ENCODE measurements at regions not wholly inside any gene's neighbourhood (a gene's known extent, or its start where the extent isn't known, plus 50 kb on each side); places are given as distances from the start of the nearest gene placed in this dataset.

GRCh38 chr6:74368746-74369145, 672.7 kb downstream of the CD109 start:
- Histone ChIP-seq H3K4me2 (no peak overlapping the region), H3K79me2 (ENCODE audit: low read depth) (no peaks in the 10 kb centered on the region), H3K27me3 (no peaks in the 10 kb centered on the region)

GRCh38 chr6:74366634-74367033, 670.6 kb downstream of the CD109 start:
- H3K4me1 Mint-ChIP-seq = no peaks in the 10 kb centered on the region
- Histone ChIP-seq H3K27ac (no peak overlapping the region), H2AFZ (replicated peaks) (no peak overlapping the region), H3K27me3 (no peaks in the 10 kb centered on the region), H3K4me2 (no peak overlapping the region), H3K9ac (no peak overlapping the region), H4K20me1 (ENCODE audit: low read depth) (no peaks in the 10 kb centered on the region), H3K4me3 (no peak overlapping the region), H3K9me3 (ENCODE audit: low read depth) (no peaks in the 10 kb centered on the region), H3K4me1 (no peaks in the 10 kb centered on the region), H3K36me3 (no peaks in the 10 kb centered on the region), H3K79me2 (ENCODE audit: low read depth) (no peaks in the 10 kb centered on the region), H3F3A (ENCODE audit: low read depth) (no peaks in the 10 kb centered on the region)
- H3K9me3 Mint-ChIP-seq = no peaks in the 10 kb centered on the region
- no peaks in the 10 kb centered on the region for H3K36me3 Mint-ChIP-seq
- H3K27ac Mint-ChIP-seq = no peak overlapping the region
- no peak overlapping the region for H3K4me3 Mint-ChIP-seq
- TF ChIP-seq EZH2 (IDR thresholded peaks at IDR 0.05) = no peak
- no peak for TF ChIP-seq CTCF (IDR thresholded peaks at IDR 0.05)
- no peak for TF ChIP-seq EZH2phosphoT487 (IDR thresholded peaks at IDR 0.05)
- DNase-seq (ENCODE audit: low spot score) = no peak
- H3K27me3 Mint-ChIP-seq (ENCODE audit: insufficient read depth, low read depth) = no peaks in the 10 kb centered on the region

More at GRCh38 chr6:74368746-74369145, 672.7 kb downstream of the CD109 start:
- Histone ChIP-seq H3K4me1 (no peaks in the 10 kb centered on the region), H3K4me3 (no peak overlapping the region), H3K27ac (no peak overlapping the region), H3K9me3 (ENCODE audit: low read depth) (no peaks in the 10 kb centered on the region), H3K36me3 (no peaks in the 10 kb centered on the region), H3F3A (ENCODE audit: low read depth) (no peaks in the 10 kb centered on the region), H3K9ac (no peak overlapping the region), H4K20me1 (ENCODE audit: low read depth) (no peaks in the 10 kb centered on the region), H2AFZ (replicated peaks) (no peak overlapping the region)
- H3K4me1 Mint-ChIP-seq = no peaks in the 10 kb centered on the region
- H3K27me3 Mint-ChIP-seq (ENCODE audit: insufficient read depth, low read depth) = no peaks in the 10 kb centered on the region
- H3K9me3 Mint-ChIP-seq = no peaks in the 10 kb centered on the region
- no peak overlapping the region for H3K4me3 Mint-ChIP-seq
- H3K36me3 Mint-ChIP-seq = no peaks in the 10 kb centered on the region
- no peak overlapping the region for H3K27ac Mint-ChIP-seq
- TF ChIP-seq CTCF (IDR thresholded peaks at IDR 0.05) (no peak), EZH2phosphoT487 (IDR thresholded peaks at IDR 0.05) (no peak), EZH2 (IDR thresholded peaks at IDR 0.05) (no peak)
- no peak for DNase-seq (ENCODE audit: low spot score)

- TF ChIP-seq EZH2phosphoT487 (IDR thresholded peaks at IDR 0.05) = no peak
- TF ChIP-seq CTCF (IDR thresholded peaks at IDR 0.05) = no peak
- no peak for TF ChIP-seq EZH2 (IDR thresholded peaks at IDR 0.05)
- no peaks in the 10 kb centered on the region for H3K36me3 ChIP-seq
- H3K4me2 ChIP-seq = no peak overlapping the region
- no peak overlapping the region for H3K4me3 ChIP-seq
- no peak overlapping the region for H2AFZ ChIP-seq (replicated peaks)
- no peak overlapping the region for H3K27ac Mint-ChIP-seq
- no peaks in the 10 kb centered on the region for H3K27me3 Mint-ChIP-seq (ENCODE audit: insufficient read depth, low read depth)
- no peaks in the 10 kb centered on the region for H3K4me1 ChIP-seq
- no peak overlapping the region for H3K4me3 Mint-ChIP-seq
- H3K4me1 Mint-ChIP-seq = no peaks in the 10 kb centered on the region
- no peaks in the 10 kb centered on the region for H3K9me3 Mint-ChIP-seq
- no peaks in the 10 kb centered on the region for H3K79me2 ChIP-seq (ENCODE audit: low read depth)
- no peaks in the 10 kb centered on the region for H4K20me1 ChIP-seq (ENCODE audit: low read depth)
- H3K27ac ChIP-seq = no peak overlapping the region
- H3K36me3 Mint-ChIP-seq = no peaks in the 10 kb centered on the region
- no peak for DNase-seq (ENCODE audit: low spot score)
- H3K9me3 ChIP-seq (ENCODE audit: low read depth) = no peaks in the 10 kb centered on the region
- no peaks in the 10 kb centered on the region for H3K27me3 ChIP-seq
- H3F3A ChIP-seq (ENCODE audit: low read depth) = no peaks in the 10 kb centered on the region
- no peak overlapping the region for H3K9ac ChIP-seq
Observed at GRCh38 chr6:74362391-74362790, 666.4 kb downstream of the CD109 start.
